ENCODE measurements at regions not wholly inside any gene's neighbourhood (a gene's known extent, or its start where the extent isn't known, plus 50 kb on each side); places are given as distances from the start of the nearest gene placed in this dataset.

GRCh38 chr9:111162026-111162425 lies 123.8 kb upstream of the LPAR1 start:
- Mint-ChIP-seq H3K4me3 (ENCODE audit: unreplicated experiment) (no peak overlapping the region), H3K36me3 (ENCODE audit: low read depth, unreplicated experiment) (no peaks in the 10 kb centered on the region), H3K27ac (ENCODE audit: unreplicated experiment) (no peak overlapping the region), H3K9me3 (ENCODE audit: unreplicated experiment) (no peaks in the 10 kb centered on the region), H3K27me3 (ENCODE audit: low read depth, unreplicated experiment) (peaks cover 5% of the 10 kb centered on the region), H3K4me1 (ENCODE audit: low read depth, unreplicated experiment) (peaks cover 5% of the 10 kb centered on the region)
- Histone ChIP-seq H3K4me3 (ENCODE audit: insufficient read depth, low read depth, low read length) (no peak overlapping the region), H3K9ac (ENCODE audit: low read length) (no peak overlapping the region), H3K27ac (ENCODE audit: low read depth, low read length) (no peak overlapping the region), H3K79me2 (ENCODE audit: insufficient read depth, low read length) (no peaks in the 10 kb centered on the region), H3K4me2 (ENCODE audit: low read length) (no peak overlapping the region), H4K20me1 (ENCODE audit: insufficient read depth, low read length) (no peaks in the 10 kb centered on the region), H3K4me1 (ENCODE audit: insufficient read depth, low read length) (peaks cover 6% of the 10 kb centered on the region), H3K36me3 (ENCODE audit: insufficient read depth, low read length) (no peaks in the 10 kb centered on the region), H3K27me3 (ENCODE audit: insufficient read depth, low read length) (no peaks in the 10 kb centered on the region), H3K9me3 (ENCODE audit: insufficient read depth, low read depth, low read length) (no peaks in the 10 kb centered on the region), H2AFZ (ENCODE audit: low read depth, low read length) (no peak overlapping the region)
- no peak for TF ChIP-seq EZH2 (IDR thresholded peaks at IDR 0.05; ENCODE audit: insufficient read depth, low read length)
- no peak for TF ChIP-seq CTCF (IDR thresholded peaks at IDR 0.05; ENCODE audit: insufficient read depth, low read depth, low read length)
- FAIRE-seq: no peak
- DNase-seq (ENCODE audit: low read depth): no peak

- peak; percentile 79 for DNase-seq (ENCODE audit: low read depth)
These were observed 122.7 kb upstream of the LPAR1 start for GRCh38 chr9:111161015-111161415.

More at GRCh38 chr9:111161015-111161415, 122.7 kb upstream of the LPAR1 start:
- Mint-ChIP-seq H3K36me3 (ENCODE audit: low read depth, unreplicated experiment) (no peaks in the 10 kb centered on the region), H3K27ac (ENCODE audit: unreplicated experiment) (no peak overlapping the region), H3K4me3 (ENCODE audit: unreplicated experiment) (no peak overlapping the region), H3K4me1 (ENCODE audit: low read depth, unreplicated experiment) (peaks cover 5% of the 10 kb centered on the region), H3K27me3 (ENCODE audit: low read depth, unreplicated experiment) (peaks cover 5% of the 10 kb centered on the region), H3K9me3 (ENCODE audit: unreplicated experiment) (no peaks in the 10 kb centered on the region)
- Histone ChIP-seq H2AFZ (ENCODE audit: low read depth, low read length) (no peak overlapping the region), H3K4me1 (ENCODE audit: insufficient read depth, low read length) (peaks cover 6% of the 10 kb centered on the region), H3K9ac (ENCODE audit: low read length) (no peak overlapping the region), H3K4me2 (ENCODE audit: low read length) (peak overlapping the region; percentile 2), H3K4me3 (ENCODE audit: insufficient read depth, low read depth, low read length) (no peak overlapping the region), H3K27ac (ENCODE audit: low read depth, low read length) (no peak overlapping the region), H3K79me2 (ENCODE audit: insufficient read depth, low read length) (no peaks in the 10 kb centered on the region), H3K27me3 (ENCODE audit: insufficient read depth, low read length) (no peaks in the 10 kb centered on the region), H3K36me3 (ENCODE audit: insufficient read depth, low read length) (no peaks in the 10 kb centered on the region), H3K9me3 (ENCODE audit: insufficient read depth, low read depth, low read length) (no peaks in the 10 kb centered on the region), H4K20me1 (ENCODE audit: insufficient read depth, low read length) (no peaks in the 10 kb centered on the region)
- peak; percentile 65 for FAIRE-seq
- TF ChIP-seq CTCF (IDR thresholded peaks at IDR 0.05; ENCODE audit: insufficient read depth, low read depth, low read length) (no peak), EZH2 (IDR thresholded peaks at IDR 0.05; ENCODE audit: insufficient read depth, low read length) (no peak)
